ENCODE measurements at regions not wholly inside any gene's neighbourhood (a gene's known extent, or its start where the extent isn't known, plus 50 kb on each side); places are given as distances from the start of the nearest gene placed in this dataset.

DNA sequence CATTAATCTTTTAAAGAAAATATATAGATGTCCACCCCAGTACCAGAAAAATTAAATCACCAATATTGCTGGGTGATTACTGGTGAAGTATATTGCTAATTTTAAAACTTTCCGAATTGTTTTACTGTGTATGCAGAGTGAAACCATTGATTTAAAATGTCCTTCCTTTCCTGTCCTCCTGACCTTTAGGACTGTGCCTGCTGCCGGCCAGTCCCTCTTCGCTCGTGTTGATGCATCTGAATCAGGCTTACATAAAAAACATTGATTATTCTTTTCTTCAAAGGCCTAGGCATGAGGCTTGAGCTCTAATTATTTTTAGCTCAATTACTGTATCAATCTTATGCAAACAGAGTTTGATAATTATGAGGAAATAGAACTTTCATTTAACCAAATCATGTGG is 1128.1 kb downstream of the BRINP3 start:
- no peaks in the 10 kb centered on the region for H3K9me3 ChIP-seq (ENCODE audit: low read depth, low read length)
- H3K27ac ChIP-seq, result no peak overlapping the region
- no peak for DNase-seq (ENCODE audit: low read depth, low spot score)
- H3K4me3 ChIP-seq, result no peak overlapping the region
- TF ChIP-seq EZH2 (IDR thresholded peaks at IDR 0.05) (no peak), POLR2AphosphoS5 (IDR thresholded peaks at IDR 0.05; ENCODE audit: borderline replicate concordance, low read depth, low read length) (no peak), FOXP2 (optimal IDR thresholded peaks at IDR 0.05; ENCODE audit: control extremely low read depth, extremely low read length, insufficient read depth) (no peak)
- H3K36me3 ChIP-seq (ENCODE audit: insufficient read depth, low read length), result no peaks in the 10 kb centered on the region
- H3K9ac ChIP-seq (ENCODE audit: insufficient read length), result no peak overlapping the region

DNA sequence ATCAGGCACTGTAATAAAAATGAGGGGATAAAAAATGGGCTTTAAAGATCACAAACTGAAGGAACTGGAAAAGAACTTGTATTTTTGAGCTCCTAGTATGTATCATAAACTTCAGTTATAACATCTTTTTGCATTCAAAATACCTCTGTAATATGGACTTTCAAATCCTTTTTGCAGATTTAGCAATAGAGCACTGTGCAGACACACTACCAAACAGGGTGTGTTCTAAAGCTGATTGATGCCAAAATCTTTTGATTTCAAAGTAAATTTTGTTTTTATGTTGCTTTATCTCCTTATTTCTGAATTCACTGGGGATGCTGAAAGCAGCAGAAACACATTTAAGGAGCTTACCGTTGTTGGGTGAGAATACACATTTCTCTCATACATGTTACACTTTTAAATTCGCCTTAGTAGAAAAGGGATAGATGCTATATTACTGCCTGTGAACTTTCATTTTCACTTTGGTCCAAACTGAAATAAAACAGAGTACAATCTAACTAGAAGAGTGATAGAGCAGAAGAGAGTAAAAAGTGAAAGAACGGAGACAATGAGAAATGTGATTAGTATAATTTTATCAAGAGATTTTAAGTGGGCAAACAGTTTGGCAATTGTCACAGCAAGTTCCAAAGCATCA is 1126.6 kb downstream of the BRINP3 start:
- H3K9me3 ChIP-seq (ENCODE audit: low read depth, low read length), result no peaks in the 10 kb centered on the region
- no peak overlapping the region for H3K27ac ChIP-seq
- no peak overlapping the region for H3K4me3 ChIP-seq
- H3K36me3 ChIP-seq (ENCODE audit: insufficient read depth, low read length), result no peaks in the 10 kb centered on the region
- DNase-seq (ENCODE audit: low read depth, low spot score), result no peak
- H3K9ac ChIP-seq (ENCODE audit: insufficient read length), result no peak overlapping the region
- no peak for TF ChIP-seq EZH2 (IDR thresholded peaks at IDR 0.05)
- no peak for TF ChIP-seq FOXP2 (optimal IDR thresholded peaks at IDR 0.05; ENCODE audit: control extremely low read depth, extremely low read length, insufficient read depth)
- no peak for TF ChIP-seq POLR2AphosphoS5 (IDR thresholded peaks at IDR 0.05; ENCODE audit: borderline replicate concordance, low read depth, low read length)

DNA sequence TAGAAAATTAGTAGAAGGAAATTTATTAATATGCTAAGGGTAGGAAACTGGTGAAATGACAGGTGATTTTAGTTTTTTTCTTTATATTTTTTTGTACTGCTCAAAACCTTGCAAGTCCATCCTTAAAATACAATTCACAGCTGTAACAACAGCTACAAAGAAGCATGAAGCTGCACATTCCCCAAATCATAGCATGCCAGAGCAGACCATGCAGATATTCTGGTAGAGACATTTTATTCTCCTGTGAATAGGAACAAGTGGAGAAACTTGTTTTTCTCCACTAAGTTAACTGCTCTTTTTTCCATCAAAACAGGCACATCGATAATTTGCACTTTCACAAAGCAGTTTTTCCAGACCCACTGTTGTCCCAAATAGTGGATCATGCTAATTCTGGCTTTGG is 1125.7 kb downstream of the BRINP3 start:
- no peak overlapping the region for H3K9ac ChIP-seq (ENCODE audit: insufficient read length)
- no peak overlapping the region for H3K27ac ChIP-seq
- no peak overlapping the region for H3K4me3 ChIP-seq
- TF ChIP-seq POLR2AphosphoS5 (IDR thresholded peaks at IDR 0.05; ENCODE audit: borderline replicate concordance, low read depth, low read length) (no peak), EZH2 (IDR thresholded peaks at IDR 0.05) (no peak), FOXP2 (optimal IDR thresholded peaks at IDR 0.05; ENCODE audit: control extremely low read depth, extremely low read length, insufficient read depth) (no peak)
- no peaks in the 10 kb centered on the region for H3K9me3 ChIP-seq (ENCODE audit: low read depth, low read length)
- H3K36me3 ChIP-seq (ENCODE audit: insufficient read depth, low read length), result no peaks in the 10 kb centered on the region
- no peak for DNase-seq (ENCODE audit: low read depth, low spot score)

DNA sequence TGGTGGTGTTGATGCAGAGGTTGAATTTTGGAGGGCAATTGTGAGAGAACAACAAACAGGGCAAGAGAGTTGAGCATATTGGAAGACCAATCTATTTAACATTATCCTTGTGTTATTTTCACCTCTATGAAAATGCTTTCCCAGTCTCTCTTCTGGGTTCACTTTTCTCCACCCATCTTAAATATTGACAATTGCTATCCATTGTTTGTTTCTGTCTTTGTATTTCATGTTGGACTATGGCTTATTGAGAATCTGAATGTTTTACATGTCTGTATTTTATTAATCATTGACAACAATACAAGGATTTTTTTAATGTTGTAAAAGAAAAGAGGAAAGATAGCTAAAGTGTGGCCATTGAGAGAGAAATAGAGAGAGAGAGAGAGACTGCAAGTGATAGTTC is 1121.5 kb downstream of the BRINP3 start:
- DNase-seq (ENCODE audit: low read depth, low spot score), result no peak
- Histone ChIP-seq H3K9me3 (ENCODE audit: low read depth, low read length) (no peaks in the 10 kb centered on the region), H3K4me3 (no peak overlapping the region), H3K27ac (no peak overlapping the region), H3K9ac (ENCODE audit: insufficient read length) (no peak overlapping the region), H3K36me3 (ENCODE audit: insufficient read depth, low read length) (no peaks in the 10 kb centered on the region)
- TF ChIP-seq FOXP2 (optimal IDR thresholded peaks at IDR 0.05; ENCODE audit: control extremely low read depth, extremely low read length, insufficient read depth), result no peak
- TF ChIP-seq EZH2 (IDR thresholded peaks at IDR 0.05), result no peak
- no peak for TF ChIP-seq POLR2AphosphoS5 (IDR thresholded peaks at IDR 0.05; ENCODE audit: borderline replicate concordance, low read depth, low read length)

DNA sequence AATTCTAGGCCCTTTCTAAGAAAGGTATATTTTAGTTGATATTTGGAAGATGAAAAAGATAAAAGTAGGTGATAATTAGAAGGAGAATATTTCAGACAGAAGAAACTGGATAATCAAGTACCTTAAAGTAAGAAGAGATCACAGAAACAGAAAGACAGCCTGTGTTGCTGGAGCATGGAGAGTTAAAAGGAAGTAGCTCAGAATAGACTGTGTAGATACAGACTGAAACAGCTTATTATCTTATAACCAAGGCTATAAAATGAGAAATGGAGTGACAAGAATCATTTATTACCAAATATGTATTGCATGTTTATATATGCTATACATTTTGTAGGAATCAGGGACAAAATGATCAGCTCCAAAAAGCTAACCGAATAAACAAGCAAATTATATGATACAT is 1120.3 kb downstream of the BRINP3 start:
- no peak overlapping the region for H3K27ac ChIP-seq
- no peak overlapping the region for H3K4me3 ChIP-seq
- H3K9ac ChIP-seq (ENCODE audit: insufficient read length), result no peak overlapping the region
- no peaks in the 10 kb centered on the region for H3K9me3 ChIP-seq (ENCODE audit: low read depth, low read length)
- no peak for DNase-seq (ENCODE audit: low read depth, low spot score)
- no peaks in the 10 kb centered on the region for H3K36me3 ChIP-seq (ENCODE audit: insufficient read depth, low read length)
- no peak for TF ChIP-seq FOXP2 (optimal IDR thresholded peaks at IDR 0.05; ENCODE audit: control extremely low read depth, extremely low read length, insufficient read depth)
- TF ChIP-seq POLR2AphosphoS5 (IDR thresholded peaks at IDR 0.05; ENCODE audit: borderline replicate concordance, low read depth, low read length), result no peak
- no peak for TF ChIP-seq EZH2 (IDR thresholded peaks at IDR 0.05)

DNA sequence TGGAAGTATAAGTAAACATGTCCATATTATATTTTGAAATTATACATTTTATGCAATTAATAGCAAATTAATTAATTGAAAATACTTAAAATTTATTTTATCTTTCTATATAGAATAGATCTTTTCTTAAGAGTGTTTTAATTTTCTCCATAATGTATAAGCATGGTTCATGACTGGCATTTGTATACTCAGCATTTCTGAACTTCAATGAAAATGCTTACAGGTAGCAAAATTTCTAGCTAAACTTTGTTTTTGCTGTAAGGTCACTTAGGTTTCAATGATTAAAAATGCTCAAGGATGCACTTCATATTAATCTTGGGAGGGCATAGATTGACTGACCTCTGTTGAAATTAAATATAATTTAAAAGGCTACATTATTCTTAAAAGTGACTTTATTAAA is 1108.1 kb downstream of the BRINP3 start:
- Histone ChIP-seq H3K9me3 (ENCODE audit: low read depth, low read length) (no peaks in the 10 kb centered on the region), H3K9ac (ENCODE audit: insufficient read length) (no peak overlapping the region), H3K27ac (no peak overlapping the region), H3K36me3 (ENCODE audit: insufficient read depth, low read length) (no peaks in the 10 kb centered on the region), H3K4me3 (no peak overlapping the region)
- no peak for DNase-seq (ENCODE audit: low read depth, low spot score)
- no peak for TF ChIP-seq POLR2AphosphoS5 (IDR thresholded peaks at IDR 0.05; ENCODE audit: borderline replicate concordance, low read depth, low read length)
- no peak for TF ChIP-seq FOXP2 (optimal IDR thresholded peaks at IDR 0.05; ENCODE audit: control extremely low read depth, extremely low read length, insufficient read depth)
- no peak for TF ChIP-seq EZH2 (IDR thresholded peaks at IDR 0.05)

DNA sequence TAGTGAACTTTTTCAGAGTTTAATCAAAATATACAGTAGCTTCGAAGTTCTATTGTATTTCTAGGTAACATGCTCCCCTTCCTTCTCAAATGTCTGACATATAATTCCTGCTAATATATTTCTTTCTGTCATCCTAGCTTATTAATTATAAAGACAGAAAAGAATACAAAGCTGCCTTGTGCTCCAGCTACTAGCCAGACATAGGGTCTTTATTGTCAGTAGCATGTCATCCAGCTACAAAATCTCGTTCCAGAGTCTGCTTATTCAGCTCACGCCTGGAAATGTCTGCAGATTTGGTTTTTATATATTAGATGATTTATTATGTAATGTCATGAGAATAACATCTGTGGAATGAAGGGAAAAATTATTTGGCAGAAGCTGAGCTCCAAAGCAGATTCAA is 1102.8 kb downstream of the BRINP3 start:
- H3K9me3 ChIP-seq (ENCODE audit: low read depth, low read length), result no peaks in the 10 kb centered on the region
- H3K4me3 ChIP-seq, result no peak overlapping the region
- TF ChIP-seq POLR2AphosphoS5 (IDR thresholded peaks at IDR 0.05; ENCODE audit: borderline replicate concordance, low read depth, low read length) (no peak), FOXP2 (optimal IDR thresholded peaks at IDR 0.05; ENCODE audit: control extremely low read depth, extremely low read length, insufficient read depth) (no peak), EZH2 (IDR thresholded peaks at IDR 0.05) (no peak)
- no peak overlapping the region for H3K27ac ChIP-seq
- DNase-seq (ENCODE audit: low read depth, low spot score), result no peak
- H3K9ac ChIP-seq (ENCODE audit: insufficient read length), result no peak overlapping the region
- no peaks in the 10 kb centered on the region for H3K36me3 ChIP-seq (ENCODE audit: insufficient read depth, low read length)

DNA sequence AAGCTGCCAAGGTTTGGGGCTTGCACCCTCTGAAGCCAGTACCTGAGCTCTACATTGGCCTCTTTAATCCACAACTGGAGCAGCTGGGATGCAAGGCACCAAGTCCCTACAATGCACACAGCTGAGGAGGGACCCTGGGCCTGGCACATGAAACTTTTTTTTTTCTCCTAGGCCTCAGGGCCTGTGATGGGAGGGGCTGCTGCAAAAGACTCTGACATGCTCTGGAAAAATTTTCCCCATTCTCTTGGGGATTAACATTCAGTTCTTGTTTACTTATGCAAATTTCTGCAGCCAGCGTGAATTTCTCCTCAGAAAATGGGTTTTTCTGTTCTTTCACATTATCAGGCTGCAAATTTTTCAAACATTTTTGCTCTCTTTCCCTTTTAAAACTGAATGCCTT is 1072.2 kb downstream of the BRINP3 start:
- Histone ChIP-seq H3K4me3 (peak overlapping the region; percentile 56), H3K36me3 (ENCODE audit: insufficient read depth, low read length) (no peaks in the 10 kb centered on the region), H3K9ac (ENCODE audit: insufficient read length) (no peak overlapping the region), H3K27ac (peak overlapping the region; percentile 73; the same call in 1 of the 2 replicates), H3K9me3 (ENCODE audit: low read depth, low read length) (no peaks in the 10 kb centered on the region; the same call in 1 of the 2 replicates)
- TF ChIP-seq FOXP2 (optimal IDR thresholded peaks at IDR 0.05; ENCODE audit: control extremely low read depth, extremely low read length, insufficient read depth) (no peak), POLR2AphosphoS5 (IDR thresholded peaks at IDR 0.05; ENCODE audit: borderline replicate concordance, low read depth, low read length) (no peak)
- DNase-seq (ENCODE audit: low read depth, low spot score), result no peak

DNA sequence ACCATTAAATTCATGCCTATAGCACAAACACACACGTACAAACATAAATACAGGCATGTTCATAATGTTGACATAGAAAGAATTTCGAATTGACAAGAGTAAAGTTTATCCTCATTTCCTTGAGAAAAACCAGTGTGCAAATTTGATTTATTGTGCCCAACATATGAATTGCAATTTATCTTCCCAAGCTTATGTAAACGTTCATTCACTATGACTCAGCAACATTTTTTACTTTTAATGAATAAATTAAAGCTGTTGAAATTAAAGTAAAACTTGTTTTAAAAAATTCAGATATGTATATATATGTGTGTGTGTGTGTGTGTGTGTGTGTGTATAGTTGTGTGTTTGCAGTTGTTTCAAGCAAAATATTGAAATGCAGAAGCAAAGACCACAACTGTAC is 1067.9 kb downstream of the BRINP3 start:
- peak; percentile 51 for DNase-seq (ENCODE audit: low read depth, low spot score)
- Histone ChIP-seq H3K9me3 (ENCODE audit: low read depth, low read length) (no peaks in the 10 kb centered on the region), H3K27ac (peak overlapping the region; percentile 89), H3K36me3 (ENCODE audit: insufficient read depth, low read length) (no peaks in the 10 kb centered on the region), H3K4me3 (peak overlapping the region; percentile 25; the same call in 1 of the 2 replicates), H3K9ac (ENCODE audit: insufficient read length) (no peak overlapping the region)
- TF ChIP-seq FOXP2 (optimal IDR thresholded peaks at IDR 0.05; ENCODE audit: control extremely low read depth, extremely low read length, insufficient read depth) (no peak), POLR2AphosphoS5 (IDR thresholded peaks at IDR 0.05; ENCODE audit: borderline replicate concordance, low read depth, low read length) (no peak), EZH2 (IDR thresholded peaks at IDR 0.05) (no peak)

All from SK-N-MC (cell line).